Testis (tissue), 2 donors: ENCODE measurements at regions not wholly inside any gene's neighbourhood (a gene's known extent, or its start where the extent isn't known, plus 50 kb on each side); places are given as distances from the start of the nearest gene placed in this dataset.

ENCODE experiments used
- DNase-seq: peaks from one replicate; pipeline ENCODE4 v3.0.0-alpha.2; 2019
- H3K27ac ChIP-seq, 2 donors: fragments of 200-600 bp; sonication (generic); one replicate each; pipeline ENCODE4 v1.5.1; 2019
- H3K27me3 ChIP-seq: fragments of 200-600 bp; sonication (generic); one replicate; pipeline ENCODE4 v1.5.1; 2019
- H3K36me3 ChIP-seq: fragments of 200-600 bp; sonication (generic); one replicate; pipeline ENCODE4 v1.5.1; 2017; ENCODE audit warnings: low read depth; ENCODE audit errors: missing control alignments
- H3K4me1 ChIP-seq: fragments of 200-600 bp; sonication (generic); one replicate; pipeline ENCODE4 v1.5.1; 2019
- H3K4me3 ChIP-seq, 2 donors: fragments of 200-600 bp; sonication (generic); one replicate each; pipeline ENCODE4 v1.5.1; 2017 to 2019
- H3K9me3 ChIP-seq: fragments of 200-600 bp; sonication (generic); one replicate; pipeline ENCODE4 v1.5.1; 2017
- CTCF ChIP-seq, 3 experiments: fragments of 450-650 bp in 2 of 3; fragments of 200-600 bp in 1 of 3; sonication (generic) in 1 of 3; IDR thresholded peaks; one replicate each; pipeline ENCODE4 v1.5.1; 2016 to 2019; ENCODE audit warnings: antibody characterized with exemption in 3 of 3, mild to moderate bottlenecking in 2 of 3, moderate library complexity in 1 of 3
- POLR2A ChIP-seq: fragments of 450-650 bp; IDR thresholded peaks from one replicate; pipeline ENCODE4 v1.6.1; 2017; ENCODE audit warnings: antibody characterized with exemption, mild to moderate bottlenecking, moderate library complexity
- WGBS, 2 donors: methylation state at CpG; one replicate each; pipeline ENCODE4 v1.1.5; 2018; 5-methylcytosine and 5-hydroxymethylcytosine counted together
- intact Hi-C: fragments of 100-400 bp; cut with DNase I; formaldehyde crosslinking; loops from one replicate; pipeline ENCODE4 v1.15.1; 2023; ENCODE audit warnings: low total_unique reads

GRCh38 chr12:96098631-96099030 is 63.2 kb upstream of the LTA4H start:
- intact Hi-C loops = no loop called here
- H3K4me3 ChIP-seq = no peak overlapping the region
- no peak for TF ChIP-seq CTCF (IDR thresholded peaks at IDR 0.05)
- no peak for TF ChIP-seq POLR2A
- 83% methylated on average over 2 of the region's 2 CpGs for WGBS, 2 donors
- no peaks in the 10 kb centered on the region for H3K9me3 ChIP-seq
- no peaks in the 10 kb centered on the region for H3K36me3 ChIP-seq
- no peak overlapping the region for H3K27ac ChIP-seq
- H3K4me1 ChIP-seq = no peaks in the 10 kb centered on the region
- no peaks in the 10 kb centered on the region for H3K27me3 ChIP-seq
- DNase-seq = no peak

- intact Hi-C loops = no loop called here
- no peak for DNase-seq
- 77 to 97% methylated on average over 3 of the region's 3 CpGs for WGBS, 2 donors
Measured at GRCh38 chr12:96099421-96099820, 64.0 kb upstream of the LTA4H start.

GRCh38 chr12:96099986-96100385 is 64.6 kb upstream of the LTA4H start:
- Histone ChIP-seq H3K4me3 (no peak overlapping the region), H3K9me3 (no peaks in the 10 kb centered on the region), H3K4me1 (no peaks in the 10 kb centered on the region), H3K36me3 (no peaks in the 10 kb centered on the region), H3K27me3 (no peaks in the 10 kb centered on the region), H3K27ac (no peak overlapping the region)
- intact Hi-C loops = loop anchor here (10.0 kb wide), 1 partner anchor 475 kb away; no protein-coding TSS in a partner anchor
- no peak for DNase-seq
- TF ChIP-seq CTCF (IDR thresholded peaks at IDR 0.05) = no peak
- no peak for TF ChIP-seq POLR2A
- WGBS, 2 donors = 82 to 94% methylated on average over 7 of the region's 7 CpGs

More at GRCh38 chr12:96099421-96099820, 64.0 kb upstream of the LTA4H start:
- Histone ChIP-seq H3K4me3 (no peak overlapping the region), H3K27ac (no peak overlapping the region), H3K9me3 (no peaks in the 10 kb centered on the region), H3K4me1 (no peaks in the 10 kb centered on the region), H3K27me3 (no peaks in the 10 kb centered on the region), H3K36me3 (no peaks in the 10 kb centered on the region)
- TF ChIP-seq CTCF (IDR thresholded peaks at IDR 0.05) = no peak
- no peak for TF ChIP-seq POLR2A

GRCh38 chr12:96101806-96102205 is 66.4 kb upstream of the LTA4H start:
- TF ChIP-seq CTCF (IDR thresholded peaks at IDR 0.05) (no peak), POLR2A (no peak)
- no peak for DNase-seq
- no peaks in the 10 kb centered on the region for H3K4me1 ChIP-seq
- no peaks in the 10 kb centered on the region for H3K36me3 ChIP-seq
- intact Hi-C loops = loop anchor here (10.0 kb wide), 1 partner anchor 477 kb away; no protein-coding TSS in a partner anchor
- H3K27ac ChIP-seq = no peak overlapping the region
- H3K4me3 ChIP-seq = no peak overlapping the region
- no peaks in the 10 kb centered on the region for H3K27me3 ChIP-seq
- H3K9me3 ChIP-seq = no peaks in the 10 kb centered on the region
- 82 to 92% methylated on average over 2 of the region's 2 CpGs for WGBS, 2 donors

- no peaks in the 10 kb centered on the region for H3K9me3 ChIP-seq
- no peaks in the 10 kb centered on the region for H3K4me1 ChIP-seq
- WGBS, 2 donors = 67 to 72% methylated on average over 8 of the region's 8 CpGs
- no peak for DNase-seq
- H3K4me3 ChIP-seq = no peak overlapping the region
- H3K27me3 ChIP-seq = no peaks in the 10 kb centered on the region
- intact Hi-C loops = loop anchor here (10.0 kb wide), 1 partner anchor 478 kb away; no protein-coding TSS in a partner anchor
- TF ChIP-seq CTCF (IDR thresholded peaks at IDR 0.05) = no peak
- no peak for TF ChIP-seq POLR2A
- H3K27ac ChIP-seq = no peak overlapping the region
- no peaks in the 10 kb centered on the region for H3K36me3 ChIP-seq
Measured at GRCh38 chr12:96103067-96103644, 67.8 kb upstream of the LTA4H start.
